PC-3 (cell line): ENCODE measurements at regions not wholly inside any gene's neighbourhood (a gene's known extent, or its start where the extent isn't known, plus 50 kb on each side); places are given as distances from the start of the nearest gene placed in this dataset.

Experiments
- ATAC-seq: fragments of 200-7000 bp; cut with Tn5 transposase; 2 replicates; pipeline ENCODE4 v1.9.1; 2020; ENCODE audit warnings: mild to moderate bottlenecking, moderate library complexity
- BruUV-seq: library from RNA; stranded (reverse); fragments of 400-500 nt; replicated peaks from 2 replicates; lab custom pipeline; 2021; lab: Mats Ljungman, UMichigan
- CTCF ChIA-PET: fragments of 300-600 bp; sonication (Branson Sonifier 250); formaldehyde crosslinking; loops from one replicate; lab custom pipeline; 2022; ENCODE audit warnings: antibody characterized with exemption; lab: Charles Lee
- POLR2A ChIA-PET: fragments of 300-600 bp; sonication (Branson Sonifier 250); formaldehyde crosslinking; loops from one replicate; lab custom pipeline; 2022; ENCODE audit warnings: antibody characterized with exemption; ENCODE audit not compliant: unreplicated experiment; lab: Charles Lee
- DNase-seq: peaks from one replicate; pipeline ENCODE4 v3.0.0-alpha.2; 2015
- H2AFZ ChIP-seq: fragments of 300-600 bp; sonication (generic); 2 replicates; pipeline ENCODE4 v1.6.0; 2016; ENCODE audit warnings: antibody characterized with exemption, low read length
- H3F3A ChIP-seq: fragments of 300-600 bp; sonication (generic); one replicate; pipeline ENCODE4 v1.6.0; 2017; ENCODE audit warnings: antibody characterized with exemption, low read length, control low read depth, mild to moderate bottlenecking; ENCODE audit not compliant: unreplicated experiment
- H3K27ac ChIP-seq: fragments of 300-600 bp; sonication (generic); 2 replicates; pipeline ENCODE4 v1.5.1; 2016; ENCODE audit warnings: mild to moderate bottlenecking, low read length
- H3K27me3 ChIP-seq: fragments of 300-600 bp; sonication (generic); 2 replicates; pipeline ENCODE4 v1.6.1; 2016; ENCODE audit warnings: low read length, mixed read lengths
- H3K36me3 ChIP-seq: fragments of 300-600 bp; sonication (generic); 2 replicates; pipeline ENCODE4 v1.6.1; 2016; ENCODE audit warnings: low read depth, mixed run types, low read length, mixed read lengths
- H3K4me1 ChIP-seq: fragments of 300-600 bp; sonication (generic); 2 replicates; pipeline ENCODE4 v1.5.1; 2016; ENCODE audit warnings: low read length; ENCODE audit not compliant: insufficient read depth
- H3K4me2 ChIP-seq: fragments of 300-600 bp; sonication (generic); 2 replicates; pipeline ENCODE4 v1.6.0; 2016; ENCODE audit warnings: low read length
- H3K4me3 ChIP-seq: fragments of 300-600 bp; sonication (generic); 2 replicates; pipeline ENCODE4 v1.5.1; 2016; ENCODE audit warnings: mild to moderate bottlenecking, low read length, mixed read lengths
- H3K79me2 ChIP-seq: fragments of 300-600 bp; sonication (generic); 2 replicates; pipeline ENCODE4 v1.6.1; 2017; ENCODE audit warnings: low read length, mixed read lengths
- H3K9ac ChIP-seq: fragments of 300-600 bp; sonication (generic); 2 replicates; pipeline ENCODE4 v1.6.0; 2016; ENCODE audit warnings: mild to moderate bottlenecking, low read length
- H3K9me2 ChIP-seq: fragments of 300-600 bp; sonication (generic); replicated peaks from 2 replicates; pipeline ENCODE4 v1.6.1; 2016; ENCODE audit warnings: mixed run types, low read length, mixed read lengths
- H3K9me3 ChIP-seq: fragments of 300-600 bp; sonication (generic); 2 replicates; pipeline ENCODE4 v1.6.1; 2016; ENCODE audit warnings: low read length, mixed read lengths
- H4K20me1 ChIP-seq: fragments of 300-600 bp; sonication (generic); 2 replicates; pipeline ENCODE4 v1.6.1; 2016; ENCODE audit warnings: low read length, mixed read lengths
- EZH2 ChIP-seq: fragments of 300-600 bp; sonication (generic); IDR thresholded peaks from one replicate; pipeline ENCODE4 v1.6.1; 2017; ENCODE audit warnings: antibody characterized with exemption, mild to moderate bottlenecking, low read length; ENCODE audit not compliant: unreplicated experiment
- EZH2phosphoT487 ChIP-seq: fragments of 300-600 bp; sonication (generic); IDR thresholded peaks from 2 replicates; pipeline ENCODE4 v1.6.1; 2018; ENCODE audit warnings: mild to moderate bottlenecking, antibody characterized with exemption, low read length, borderline replicate concordance
- intact Hi-C: fragments of 100-400 bp; cut with micrococcal nuclease; formaldehyde crosslinking; loops from 2 replicates; pipeline ENCODE4 v1.9.0; 2023
- TF ChIP-seq, protein P1 (sequence below): fragments of 300-600 bp; sonication (generic); conservative IDR thresholded peaks from 2 replicates; pipeline ENCODE4 v1.5.1; 2017; ENCODE audit warnings: antibody characterized with exemption, low read depth, mild to moderate bottlenecking, low read length

DNA sequence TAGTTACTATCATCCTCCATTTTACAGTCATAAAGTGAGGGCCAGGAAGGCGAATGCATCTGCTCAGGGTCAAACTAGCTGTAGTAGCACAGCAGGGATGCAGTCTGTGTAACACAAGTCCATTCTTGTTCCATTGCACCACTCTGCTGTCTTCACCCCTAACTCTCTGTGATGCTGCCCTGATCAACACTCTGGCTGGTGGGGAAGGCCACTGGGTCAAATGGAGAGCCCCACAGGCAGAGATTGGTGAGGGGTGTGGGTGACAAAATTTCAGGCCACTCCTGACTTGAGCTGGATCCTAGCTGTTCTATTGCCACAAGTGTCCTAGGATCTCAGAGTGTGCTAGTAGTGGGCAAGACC lies 136.5 kb downstream of the PJA1 start:
- CTCF ChIA-PET, result no interaction called here

DNA sequence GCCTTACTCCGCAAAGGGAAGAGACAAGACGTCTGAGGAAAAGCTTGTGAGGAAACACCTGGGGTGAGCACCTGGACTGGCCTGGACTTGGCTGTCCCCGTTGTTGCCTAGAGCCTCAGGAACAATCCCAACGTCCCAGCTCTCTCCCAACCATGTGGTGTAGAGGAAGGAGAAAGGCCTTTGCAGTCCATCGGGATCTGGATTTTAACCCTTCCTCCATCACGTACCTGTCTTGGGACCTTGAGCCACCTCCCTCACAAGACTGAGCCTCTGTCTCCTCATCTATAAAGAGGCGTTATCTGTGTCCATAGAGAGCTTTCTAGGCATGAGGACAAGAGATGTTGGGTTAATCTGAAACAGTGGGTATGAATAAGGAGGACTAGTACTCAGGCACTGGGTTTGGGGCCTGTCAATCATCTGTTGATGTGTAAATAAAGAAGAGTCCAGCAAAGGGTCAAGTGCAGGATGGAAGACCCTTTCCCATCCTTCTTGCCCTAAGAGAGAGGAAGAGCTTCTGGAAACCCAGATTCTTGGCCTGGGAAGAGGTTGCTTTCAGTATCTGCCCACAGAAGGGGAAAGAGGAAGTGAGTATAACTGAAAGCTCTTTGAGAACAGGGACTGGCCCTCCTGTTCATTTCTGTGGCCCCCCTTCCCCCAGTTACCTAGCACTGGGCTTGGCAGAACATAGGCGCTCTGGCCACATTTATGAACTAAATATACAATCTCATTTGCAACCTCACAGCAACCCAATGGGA lies 137.1 kb downstream of the PJA1 start:
- intact Hi-C loops, result loop anchor here (5.0 kb wide), 2 partner anchors 101 to 181 kb away; no protein-coding TSS in a partner anchor
- Histone ChIP-seq H3K9ac (peak overlapping the region; percentile 69), H2AFZ (peak overlapping the region; percentile 14; the same call in 1 of the 2 replicates), H3K36me3 (no peaks in the 10 kb centered on the region), H3K4me3 (no peak overlapping the region), H3F3A (peaks cover 16% of the 10 kb centered on the region), H4K20me1 (no peaks in the 10 kb centered on the region), H3K9me3 (no peaks in the 10 kb centered on the region), H3K27me3 (no peaks in the 10 kb centered on the region), H3K9me2 (no peaks in the 10 kb centered on the region), H3K27ac (peak overlapping the region; percentile 98), H3K4me2 (peak overlapping the region; percentile 45), H3K79me2 (no peaks in the 10 kb centered on the region), H3K4me1 (peaks cover 71% of the 10 kb centered on the region)
- ATAC-seq (no peak), DNase-seq (no peak)
- TSS peak; percentile 47 for BruUV-seq
- CTCF ChIA-PET, result interaction anchor here (1.2 kb wide), 1 partner anchor 200 kb away, joined by 6 read pairs; no protein-coding TSS in a partner anchor
- TF ChIP-seq, protein P1, sequence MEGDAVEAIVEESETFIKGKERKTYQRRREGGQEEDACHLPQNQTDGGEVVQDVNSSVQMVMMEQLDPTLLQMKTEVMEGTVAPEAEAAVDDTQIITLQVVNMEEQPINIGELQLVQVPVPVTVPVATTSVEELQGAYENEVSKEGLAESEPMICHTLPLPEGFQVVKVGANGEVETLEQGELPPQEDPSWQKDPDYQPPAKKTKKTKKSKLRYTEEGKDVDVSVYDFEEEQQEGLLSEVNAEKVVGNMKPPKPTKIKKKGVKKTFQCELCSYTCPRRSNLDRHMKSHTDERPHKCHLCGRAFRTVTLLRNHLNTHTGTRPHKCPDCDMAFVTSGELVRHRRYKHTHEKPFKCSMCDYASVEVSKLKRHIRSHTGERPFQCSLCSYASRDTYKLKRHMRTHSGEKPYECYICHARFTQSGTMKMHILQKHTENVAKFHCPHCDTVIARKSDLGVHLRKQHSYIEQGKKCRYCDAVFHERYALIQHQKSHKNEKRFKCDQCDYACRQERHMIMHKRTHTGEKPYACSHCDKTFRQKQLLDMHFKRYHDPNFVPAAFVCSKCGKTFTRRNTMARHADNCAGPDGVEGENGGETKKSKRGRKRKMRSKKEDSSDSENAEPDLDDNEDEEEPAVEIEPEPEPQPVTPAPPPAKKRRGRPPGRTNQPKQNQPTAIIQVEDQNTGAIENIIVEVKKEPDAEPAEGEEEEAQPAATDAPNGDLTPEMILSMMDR, result no peak
- TF ChIP-seq EZH2, result no peak
- no peak for TF ChIP-seq EZH2phosphoT487
- POLR2A ChIA-PET, result interaction anchor here (0.7 to 3.7 kb wide), 2 partner anchors 107 to 200 kb away, joined by 4 to 62 read pairs; partner anchors contain the start of gene EFNB1

More for the DNA sequence above, 136.5 kb downstream of the PJA1 start:
- H3K4me3 ChIP-seq, result no peak overlapping the region
- intact Hi-C loops, result loop anchor here (5.0 kb wide), 2 partner anchors 101 to 181 kb away; no protein-coding TSS in a partner anchor
- no peak for ATAC-seq
- no peaks in the 10 kb centered on the region for H3K36me3 ChIP-seq
- BruUV-seq, result no TSS peak
- no peak for DNase-seq
- peaks cover 16% of the 10 kb centered on the region for H3F3A ChIP-seq
- peaks cover 77% of the 10 kb centered on the region for H3K4me1 ChIP-seq
- H3K9me3 ChIP-seq, result no peaks in the 10 kb centered on the region
- H2AFZ ChIP-seq, result no peak overlapping the region
- no peak overlapping the region for H3K9ac ChIP-seq
- no peaks in the 10 kb centered on the region for H4K20me1 ChIP-seq
- H3K27ac ChIP-seq, result peak overlapping the region; percentile 98; the same call in 1 of the 2 replicates
- POLR2A ChIA-PET, result interaction anchor here (0.7 kb wide), 1 partner anchor 107 kb away, joined by 4 read pairs; no protein-coding TSS in a partner anchor
- TF ChIP-seq EZH2phosphoT487 (no peak), EZH2 (no peak)
- TF ChIP-seq, protein P1, result no peak
- no peak overlapping the region for H3K4me2 ChIP-seq
- H3K79me2 ChIP-seq, result no peaks in the 10 kb centered on the region
- H3K27me3 ChIP-seq, result no peaks in the 10 kb centered on the region
- no peaks in the 10 kb centered on the region for H3K9me2 ChIP-seq
